Hepatocyte (in vitro differentiated cells): ENCODE measurements at regions not wholly inside any gene's neighbourhood (a gene's known extent, or its start where the extent isn't known, plus 50 kb on each side); places are given as distances from the start of the nearest gene placed in this dataset.

Source experiments
- DNase-seq: peaks from one replicate; pipeline ENCODE4 v3.0.0-alpha.2; 2016; ENCODE audit warnings: low spot score
- H2AFZ ChIP-seq: fragments of 200-600 bp; sonication (generic); 2 replicates; pipeline ENCODE4 v1.6.0; 2016; ENCODE audit warnings: antibody characterized with exemption, mild to moderate bottlenecking
- H3K27ac ChIP-seq: fragments of 200-600 bp; sonication (generic); 2 replicates; pipeline ENCODE4 v1.5.1; 2016; ENCODE audit warnings: mild to moderate bottlenecking
- H3K27me3 ChIP-seq: fragments of 200-600 bp; sonication (generic); 2 replicates; pipeline ENCODE4 v1.6.1; 2016
- H3K36me3 ChIP-seq: fragments of 200-600 bp; sonication (generic); replicated peaks from 2 replicates; pipeline ENCODE4 v1.5.1; 2016; ENCODE audit warnings: low read depth; ENCODE audit not compliant: insufficient read depth
- H3K4me1 ChIP-seq: fragments of 200-600 bp; sonication (generic); 2 replicates; pipeline ENCODE4 v1.5.1; 2016; ENCODE audit warnings: mild to moderate bottlenecking, moderate library complexity; ENCODE audit not compliant: insufficient read depth
- H3K4me2 ChIP-seq: fragments of 200-600 bp; sonication (generic); 2 replicates; pipeline ENCODE4 v1.6.0; 2016
- H3K4me3 ChIP-seq: fragments of 200-600 bp; sonication (generic); 2 replicates; pipeline ENCODE4 v1.5.1; 2016; ENCODE audit warnings: mild to moderate bottlenecking
- H3K79me2 ChIP-seq: fragments of 200-600 bp; sonication (generic); 2 replicates; pipeline ENCODE4 v1.6.0; 2017; ENCODE audit warnings: mild to moderate bottlenecking
- H3K9me2 ChIP-seq: fragments of 200-600 bp; sonication (generic); replicated peaks from 2 replicates; pipeline ENCODE4 v1.6.0; 2017; ENCODE audit warnings: mild to moderate bottlenecking; ENCODE audit not compliant: insufficient read depth
- H3K9me3 ChIP-seq: fragments of 200-600 bp; sonication (generic); 2 replicates; pipeline ENCODE4 v1.5.1; 2016; ENCODE audit warnings: low read depth, mild to moderate bottlenecking
- H4K20me1 ChIP-seq: fragments of 200-600 bp; sonication (generic); 2 replicates; pipeline ENCODE4 v1.6.0; 2016; ENCODE audit warnings: mild to moderate bottlenecking; ENCODE audit not compliant: insufficient read depth, poor library complexity, severe bottlenecking
- EZH2 ChIP-seq: fragments of 200-600 bp; sonication (generic); IDR thresholded peaks from 2 replicates; pipeline ENCODE4 v1.6.1; 2016; ENCODE audit warnings: antibody characterized with exemption, mild to moderate bottlenecking, borderline replicate concordance
- EZH2phosphoT487 ChIP-seq: fragments of 200-600 bp; sonication (generic); IDR thresholded peaks from one replicate; pipeline ENCODE4 v1.6.1; 2018; ENCODE audit warnings: antibody characterized with exemption, mild to moderate bottlenecking, low read depth, moderate library complexity; ENCODE audit not compliant: unreplicated experiment, severe bottlenecking
- WGBS: methylation state at CpG from one replicate; pipeline ENCODE4 v1.1.6; 2016; ENCODE audit warnings: low lambda C conversion rate; ENCODE audit errors: missing lambda C conversion rate; 5-methylcytosine and 5-hydroxymethylcytosine counted together
- TF ChIP-seq, protein P1 (sequence below): fragments of 200-600 bp; sonication (generic); IDR thresholded peaks from 2 replicates; pipeline ENCODE4 v1.5.1; 2016; ENCODE audit warnings: antibody characterized with exemption, mild to moderate bottlenecking; ENCODE audit not compliant: poor library complexity

DNA sequence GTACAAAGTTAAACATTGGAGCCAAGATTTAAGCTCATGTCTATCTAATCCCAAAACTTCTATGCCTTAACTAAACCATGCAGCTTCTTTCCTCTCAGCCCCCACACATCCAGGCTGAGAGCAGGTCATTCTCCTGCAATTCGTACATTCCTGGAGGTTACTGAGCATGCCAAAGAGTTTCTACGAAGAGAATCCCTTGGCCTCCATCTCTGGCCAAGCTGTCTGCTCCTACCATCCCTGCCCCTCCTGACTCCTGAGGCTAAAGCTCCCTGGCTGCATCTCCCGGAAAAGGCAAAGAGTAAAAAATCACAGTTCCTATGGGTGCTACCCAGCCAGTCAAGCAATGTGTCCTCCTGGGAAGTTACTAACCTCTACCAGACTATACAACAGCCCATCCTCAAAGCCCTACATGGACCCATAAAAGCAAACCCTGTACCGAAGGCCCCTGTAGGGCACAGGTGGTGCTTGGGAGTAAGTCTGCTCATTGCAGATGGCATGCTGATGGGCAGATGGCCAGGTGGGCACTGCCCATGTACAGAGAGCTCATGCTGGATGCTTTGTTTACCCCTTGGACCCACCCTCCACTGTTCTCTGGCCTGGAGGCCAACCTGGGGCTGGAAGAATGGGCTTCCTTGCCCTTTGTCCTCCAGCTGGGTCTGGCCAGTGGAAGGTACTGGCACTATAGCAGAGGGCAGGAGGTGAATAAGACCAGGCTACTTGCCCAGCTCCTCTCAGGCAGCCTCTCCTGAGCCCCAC, 99.5 kb downstream of the TTC32 start:
- DNase-seq, result no peak
- peak overlapping the region; percentile 6 for H3K27ac ChIP-seq
- TF ChIP-seq EZH2, result no peak
- TF ChIP-seq EZH2phosphoT487, result no peak
- TF ChIP-seq, protein P1, sequence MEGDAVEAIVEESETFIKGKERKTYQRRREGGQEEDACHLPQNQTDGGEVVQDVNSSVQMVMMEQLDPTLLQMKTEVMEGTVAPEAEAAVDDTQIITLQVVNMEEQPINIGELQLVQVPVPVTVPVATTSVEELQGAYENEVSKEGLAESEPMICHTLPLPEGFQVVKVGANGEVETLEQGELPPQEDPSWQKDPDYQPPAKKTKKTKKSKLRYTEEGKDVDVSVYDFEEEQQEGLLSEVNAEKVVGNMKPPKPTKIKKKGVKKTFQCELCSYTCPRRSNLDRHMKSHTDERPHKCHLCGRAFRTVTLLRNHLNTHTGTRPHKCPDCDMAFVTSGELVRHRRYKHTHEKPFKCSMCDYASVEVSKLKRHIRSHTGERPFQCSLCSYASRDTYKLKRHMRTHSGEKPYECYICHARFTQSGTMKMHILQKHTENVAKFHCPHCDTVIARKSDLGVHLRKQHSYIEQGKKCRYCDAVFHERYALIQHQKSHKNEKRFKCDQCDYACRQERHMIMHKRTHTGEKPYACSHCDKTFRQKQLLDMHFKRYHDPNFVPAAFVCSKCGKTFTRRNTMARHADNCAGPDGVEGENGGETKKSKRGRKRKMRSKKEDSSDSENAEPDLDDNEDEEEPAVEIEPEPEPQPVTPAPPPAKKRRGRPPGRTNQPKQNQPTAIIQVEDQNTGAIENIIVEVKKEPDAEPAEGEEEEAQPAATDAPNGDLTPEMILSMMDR, result no peak
- WGBS, result 86% methylated on average over 4 of the region's 4 CpGs
- H4K20me1 ChIP-seq, result no peaks in the 10 kb centered on the region
- no peak overlapping the region for H3K4me2 ChIP-seq
- no peak overlapping the region for H2AFZ ChIP-seq
- H3K36me3 ChIP-seq, result no peaks in the 10 kb centered on the region
- no peaks in the 10 kb centered on the region for H3K9me3 ChIP-seq
- H3K27me3 ChIP-seq, result no peaks in the 10 kb centered on the region
- no peaks in the 10 kb centered on the region for H3K79me2 ChIP-seq
- no peak overlapping the region for H3K4me3 ChIP-seq
- H3K9me2 ChIP-seq, result no peaks in the 10 kb centered on the region
- H3K4me1 ChIP-seq, result peaks cover 10% of the 10 kb centered on the region

DNA sequence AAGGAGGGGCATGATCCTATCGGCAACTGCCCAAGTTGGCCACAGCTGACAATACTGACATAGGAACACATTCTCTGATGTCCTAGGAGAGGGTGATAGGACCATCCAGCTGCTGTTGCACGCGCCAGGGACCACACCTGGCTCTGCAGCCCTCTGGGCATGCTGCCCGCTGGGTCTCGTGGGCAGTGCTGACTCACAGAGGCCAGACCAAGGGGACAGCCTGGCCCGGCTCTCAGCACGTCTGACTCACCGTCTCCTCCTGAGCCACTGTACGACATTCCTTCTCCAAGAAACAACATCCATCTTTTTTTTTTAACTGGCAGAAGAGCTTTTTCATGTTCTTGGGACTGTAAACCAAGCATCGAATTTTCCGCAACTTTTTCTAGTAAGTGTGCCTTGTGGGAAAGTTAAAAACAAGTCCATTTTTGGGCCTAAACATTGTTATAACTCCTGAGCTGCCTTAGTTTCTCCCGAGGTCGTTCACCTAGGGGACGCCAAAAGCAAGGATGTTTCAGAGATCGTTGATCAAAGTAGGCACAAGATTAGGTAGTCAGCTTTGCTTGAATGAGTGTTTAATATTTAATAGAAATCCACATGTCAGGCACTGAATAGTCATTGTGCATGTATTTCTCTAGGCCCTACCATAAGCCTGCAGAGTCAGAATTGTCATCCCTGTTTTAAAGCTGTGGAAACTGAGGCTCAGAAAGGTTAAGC, 100.3 kb downstream of the TTC32 start:
- Histone ChIP-seq H4K20me1 (no peaks in the 10 kb centered on the region), H3K27ac (peak overlapping the region; percentile 6), H3K27me3 (no peaks in the 10 kb centered on the region), H3K36me3 (no peaks in the 10 kb centered on the region), H3K9me3 (no peaks in the 10 kb centered on the region), H3K4me3 (no peak overlapping the region), H3K79me2 (no peaks in the 10 kb centered on the region), H2AFZ (no peak overlapping the region), H3K4me2 (no peak overlapping the region), H3K9me2 (no peaks in the 10 kb centered on the region), H3K4me1 (peaks cover 10% of the 10 kb centered on the region)
- TF ChIP-seq EZH2 (no peak), EZH2phosphoT487 (no peak)
- TF ChIP-seq, protein P1, result no peak
- 72% methylated on average over 15 of the region's 15 CpGs for WGBS
- DNase-seq, result peak; percentile 82

DNA sequence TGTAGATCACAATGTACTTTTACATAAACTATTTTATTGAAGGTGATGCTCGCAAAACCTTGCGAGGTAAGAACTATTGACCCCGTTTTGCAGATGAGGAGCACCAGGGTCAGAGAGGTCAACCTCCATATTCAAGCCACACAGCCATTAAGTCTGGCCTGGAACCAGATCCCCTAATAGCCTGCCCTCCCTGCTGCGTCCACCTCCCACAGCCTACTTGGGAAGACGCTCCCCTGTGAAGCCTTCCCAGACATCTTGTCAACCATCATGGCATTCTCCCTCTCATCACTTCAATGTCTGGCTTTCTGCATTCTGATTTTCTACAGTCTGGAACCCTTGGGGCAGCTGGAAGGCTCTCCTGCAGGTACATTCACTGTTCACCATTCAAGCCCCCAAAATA, 101.0 kb downstream of the TTC32 start:
- H3K4me2 ChIP-seq, result no peak overlapping the region
- H2AFZ ChIP-seq, result no peak overlapping the region
- no peaks in the 10 kb centered on the region for H3K36me3 ChIP-seq
- no peak for DNase-seq
- H3K4me1 ChIP-seq, result peaks cover 11% of the 10 kb centered on the region
- no peak overlapping the region for H3K27ac ChIP-seq
- H3K4me3 ChIP-seq, result no peak overlapping the region
- H3K9me2 ChIP-seq, result no peaks in the 10 kb centered on the region
- no peaks in the 10 kb centered on the region for H3K9me3 ChIP-seq
- no peaks in the 10 kb centered on the region for H4K20me1 ChIP-seq
- TF ChIP-seq, protein P1, result no peak
- no peak for TF ChIP-seq EZH2
- 75% methylated on average over 5 of the region's 5 CpGs for WGBS
- H3K79me2 ChIP-seq, result no peaks in the 10 kb centered on the region
- no peaks in the 10 kb centered on the region for H3K27me3 ChIP-seq
